Cardiac fibroblast (primary cell): ENCODE measurements at regions not wholly inside any gene's neighbourhood (a gene's known extent, or its start where the extent isn't known, plus 50 kb on each side); places are given as distances from the start of the nearest gene placed in this dataset.

Experiments
- DNase-seq, 2 donors: peaks; one replicate each; pipeline versions ENCODE4 v3.0.0 to v3.0.0-alpha.2; 2010; ENCODE audit warnings: low read depth in 2 of 2
- H3K4me3 ChIP-seq, 2 donors: replicated peaks in 1 of 2; 1 replicate in 1 of 2; 2 replicates in 1 of 2; pipeline ENCODE4 v1.5.1; 2011; ENCODE audit warnings: low read depth in 2 of 2, low read length in 2 of 2, mild to moderate bottlenecking in 2 of 2, moderate library complexity in 1 of 2
- CTCF ChIP-seq: IDR thresholded peaks from one replicate; pipeline ENCODE4 v1.5.1; 2011; ENCODE audit warnings: low read depth, mild to moderate bottlenecking, low read length, inconsistent platforms

DNA sequence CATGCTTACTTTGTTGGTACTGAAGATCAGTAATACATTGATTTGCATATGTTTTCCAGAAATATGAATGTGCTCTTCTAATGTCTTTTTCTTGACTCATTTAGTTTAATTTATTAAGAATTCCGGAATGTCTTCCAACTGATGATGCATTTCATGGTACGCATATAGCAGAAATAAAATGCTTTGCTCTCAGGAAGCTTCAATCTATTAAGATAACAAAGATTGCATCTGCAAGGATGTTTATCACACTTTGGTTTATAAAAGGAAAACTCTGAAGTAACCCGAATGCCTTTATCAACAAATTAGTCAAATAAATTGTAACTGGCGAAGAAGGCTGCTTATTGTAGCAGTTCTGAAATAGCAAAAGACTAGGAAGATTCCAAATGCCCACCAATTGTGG, 166.4 kb upstream of the LMNTD1 start:
- no peak for TF ChIP-seq CTCF
- H3K4me3 ChIP-seq = no peak overlapping the region
- no peak for DNase-seq

- peak; percentile 56 to 62 for DNase-seq
- no peak overlapping the region for H3K4me3 ChIP-seq
- no peak for TF ChIP-seq CTCF
Measured at GRCh38 chr12:25723336-25723735, 170.3 kb upstream of the LMNTD1 start.

DNA sequence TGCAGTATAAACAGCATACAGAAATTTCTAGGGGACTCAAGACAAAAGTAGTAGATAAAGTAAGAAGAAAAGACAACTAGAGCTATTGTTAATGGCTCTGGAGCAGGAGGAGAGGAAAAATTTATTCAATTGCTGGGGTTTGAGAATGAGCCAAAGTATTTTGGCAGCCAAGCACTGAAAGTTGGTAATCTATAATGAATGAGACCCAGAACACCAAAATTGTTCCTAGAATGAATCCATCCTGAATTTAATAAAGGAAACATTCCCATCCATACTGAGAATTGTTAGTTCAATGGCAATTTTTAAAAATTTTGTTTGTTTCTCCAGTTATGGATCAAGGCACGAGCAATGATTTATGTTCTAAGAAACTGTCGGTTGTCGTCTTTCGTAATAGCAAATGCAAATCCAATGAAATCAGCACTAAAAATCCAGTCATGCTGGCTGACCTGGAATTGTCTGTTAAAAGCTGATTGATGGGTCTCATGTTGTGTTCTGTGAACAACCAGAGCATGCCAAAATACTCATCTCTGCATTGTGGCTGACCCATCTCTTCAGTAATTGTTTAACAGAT, 170.9 kb upstream of the LMNTD1 start:
- DNase-seq = peak; percentile 44 to 62
- no peak for TF ChIP-seq CTCF
- H3K4me3 ChIP-seq = no peak overlapping the region

DNA sequence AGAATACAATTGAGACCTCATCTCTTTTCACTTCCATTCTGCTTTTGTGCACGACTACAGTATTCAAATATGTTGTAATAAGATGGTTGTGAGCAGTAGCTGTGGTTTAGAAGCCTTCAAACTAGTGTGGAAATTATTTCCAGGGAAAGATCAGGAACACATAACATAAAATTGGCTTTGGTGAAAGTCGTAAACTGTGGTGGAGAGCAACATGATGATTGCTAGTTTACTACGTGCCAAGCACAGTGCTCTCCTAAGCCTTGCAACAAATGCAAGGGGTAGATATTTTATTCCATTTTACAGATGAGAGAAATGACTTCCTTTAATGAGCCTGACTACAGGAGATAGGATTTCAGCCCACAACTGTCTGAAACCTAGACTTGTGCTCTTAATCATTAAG, 172.4 kb upstream of the LMNTD1 start:
- H3K4me3 ChIP-seq = no peak overlapping the region
- DNase-seq = no peak
- no peak for TF ChIP-seq CTCF

DNA sequence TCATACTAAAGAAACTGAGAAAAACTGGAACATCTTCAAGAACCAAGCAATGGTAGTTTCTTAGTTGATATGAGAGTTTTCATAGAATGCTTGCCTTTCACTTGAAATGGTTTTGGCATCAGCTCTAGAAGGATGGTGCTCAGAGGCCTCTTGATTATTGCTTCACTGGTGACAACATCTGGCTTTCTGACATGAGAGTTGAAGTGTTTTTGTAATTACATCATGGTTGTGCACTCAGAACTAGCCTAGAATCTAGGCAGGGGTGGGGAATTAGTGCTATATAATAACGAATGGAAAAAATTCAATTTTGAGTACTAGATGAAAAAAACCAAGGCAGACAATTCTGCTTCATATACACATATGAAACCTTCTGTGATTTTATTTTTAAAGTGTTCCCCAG, 172.8 kb upstream of the LMNTD1 start:
- no peak for TF ChIP-seq CTCF
- H3K4me3 ChIP-seq = no peak overlapping the region
- DNase-seq = peak; percentile 84 to 86

DNA sequence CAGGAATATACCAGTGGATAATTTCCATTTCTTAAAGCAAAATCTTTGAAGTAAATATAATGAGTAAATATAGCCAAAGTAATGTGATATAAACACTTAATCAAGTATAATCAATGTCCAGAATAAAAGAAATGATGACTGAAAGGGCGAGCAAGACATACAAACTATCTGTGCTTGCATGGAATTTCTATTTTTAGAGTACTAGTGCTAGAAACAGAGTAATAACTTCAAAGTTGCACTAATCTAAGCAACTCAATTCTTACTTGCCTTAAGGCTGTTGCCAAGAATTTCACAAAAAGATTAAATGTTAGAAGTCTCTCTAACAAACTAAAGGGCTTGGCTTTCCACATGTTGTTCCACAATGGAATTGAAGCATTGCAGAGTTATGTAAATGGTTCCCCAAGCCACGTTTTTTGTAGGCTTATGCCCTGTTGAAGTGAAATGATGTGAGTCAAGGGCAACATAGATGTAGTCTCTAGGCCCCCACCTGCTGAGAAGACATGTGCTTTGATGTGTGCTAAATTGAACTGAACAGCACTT, 175.0 kb upstream of the LMNTD1 start:
- TF ChIP-seq CTCF = no peak
- peak in 1 of 2 donors; percentile 49 for DNase-seq

More for the DNA sequence above, 175.0 kb upstream of the LMNTD1 start:
- no peak overlapping the region for H3K4me3 ChIP-seq
